Stimulated activated CD4-positive, alpha-beta T cell treated with anti-CD3 and anti-CD28 coated beads, Interleukin-2, amount 100 ng/mL, for 24 hours (primary cell): ENCODE measurements at regions not wholly inside any gene's neighbourhood (a gene's known extent, or its start where the extent isn't known, plus 50 kb on each side); places are given as distances from the start of the nearest gene placed in this dataset.

ENCODE experiments used
- DNase-seq, 2 donors: peaks; one replicate each; pipeline ENCODE4 v3.0.0-alpha.2; 2020

DNA sequence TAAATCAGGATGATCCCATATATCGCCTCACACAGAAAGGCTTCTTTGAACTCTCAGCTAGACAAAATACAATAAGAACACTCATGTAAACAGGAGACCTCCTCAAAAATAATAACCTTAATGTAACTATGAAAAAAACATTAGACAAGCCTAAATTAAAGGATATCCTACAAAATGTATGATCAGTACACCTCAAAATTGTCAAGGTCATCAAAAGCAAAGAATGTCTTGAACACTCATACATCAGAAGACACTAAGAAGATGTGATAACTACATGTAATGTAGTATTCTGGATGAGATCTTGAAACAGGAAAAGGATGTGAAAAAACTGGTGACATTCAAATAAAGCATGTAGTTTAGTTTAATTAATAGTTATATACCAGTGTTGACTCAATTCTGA, 616.8 kb upstream of the ZEB2 start:
- DNase-seq, result no peak

DNA sequence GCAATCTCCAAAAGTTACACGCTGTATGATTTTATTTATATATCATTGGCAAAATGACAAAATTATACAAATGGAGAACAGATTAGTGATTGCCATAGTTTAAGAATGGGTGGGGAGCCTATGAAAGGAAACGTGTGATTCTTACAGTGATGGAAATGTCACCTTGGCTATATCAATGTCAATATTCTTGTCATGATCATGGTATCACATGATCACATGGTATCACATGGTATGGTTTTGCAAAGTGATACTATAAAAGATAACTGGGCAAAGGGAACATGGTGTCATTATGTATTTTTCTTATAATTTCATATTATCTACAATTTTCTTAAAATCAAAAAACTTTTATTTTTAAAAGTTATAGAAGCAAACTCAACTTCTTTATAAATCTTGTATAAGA, 606.2 kb upstream of the ZEB2 start:
- DNase-seq, result no peak

DNA sequence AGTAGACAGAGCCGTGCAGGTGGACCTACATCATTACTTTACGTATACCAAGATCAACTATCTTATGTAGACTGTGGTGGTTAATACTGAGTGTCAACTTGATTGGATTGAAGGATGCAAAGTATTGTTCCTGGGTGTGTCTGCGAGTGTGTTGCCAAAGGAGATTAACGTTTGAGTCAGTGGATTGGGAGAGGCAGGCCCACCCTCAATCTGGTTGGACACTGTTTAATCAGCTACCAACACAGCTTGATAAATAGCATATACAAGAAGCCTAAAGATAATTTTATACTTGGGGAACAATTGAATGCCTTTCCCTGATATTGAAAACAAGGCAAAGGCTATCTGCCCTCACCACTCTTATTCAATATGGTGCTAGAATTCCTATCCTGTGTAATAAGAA, 604.2 kb upstream of the ZEB2 start:
- no peak for DNase-seq

DNA sequence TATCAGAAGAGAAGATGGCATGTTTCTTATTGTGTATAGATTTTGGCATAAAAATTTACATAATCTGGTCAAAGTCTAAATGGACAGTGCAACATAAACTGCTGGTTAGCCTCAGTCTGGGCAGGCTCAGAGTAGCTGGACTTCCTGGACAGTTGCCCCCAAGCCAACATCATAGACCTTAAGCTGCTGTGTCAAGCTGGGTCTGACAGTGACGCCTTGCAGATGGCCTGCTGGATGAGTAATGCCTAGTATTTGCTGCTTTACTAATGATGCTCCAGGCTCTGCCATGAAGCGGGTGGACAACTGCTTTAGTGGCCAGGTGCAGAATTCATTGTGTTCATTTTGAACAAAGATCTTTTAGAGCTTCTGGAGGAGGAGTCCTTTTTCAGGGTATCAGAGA, 603.7 kb upstream of the ZEB2 start:
- DNase-seq, result no peak

DNA sequence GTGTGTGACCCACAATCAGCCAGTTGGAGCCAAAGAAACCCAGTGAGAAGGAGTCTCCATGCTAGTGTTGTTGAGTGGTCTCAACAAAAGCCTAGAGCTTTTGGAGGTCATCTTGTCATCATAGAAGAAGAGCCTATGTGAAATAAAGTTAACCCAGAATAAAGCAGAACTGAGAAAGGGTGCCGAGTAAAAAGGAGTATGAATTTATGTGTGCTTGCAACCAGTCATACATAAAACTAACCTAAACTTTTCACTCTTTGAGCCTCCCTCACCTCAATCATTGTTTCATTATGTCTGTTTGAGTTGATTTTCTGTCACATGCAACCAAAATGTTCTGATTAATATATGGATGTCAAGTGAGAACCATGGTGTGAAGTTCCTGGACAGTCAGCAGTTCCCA, 599.3 kb upstream of the ZEB2 start:
- no peak for DNase-seq

DNA sequence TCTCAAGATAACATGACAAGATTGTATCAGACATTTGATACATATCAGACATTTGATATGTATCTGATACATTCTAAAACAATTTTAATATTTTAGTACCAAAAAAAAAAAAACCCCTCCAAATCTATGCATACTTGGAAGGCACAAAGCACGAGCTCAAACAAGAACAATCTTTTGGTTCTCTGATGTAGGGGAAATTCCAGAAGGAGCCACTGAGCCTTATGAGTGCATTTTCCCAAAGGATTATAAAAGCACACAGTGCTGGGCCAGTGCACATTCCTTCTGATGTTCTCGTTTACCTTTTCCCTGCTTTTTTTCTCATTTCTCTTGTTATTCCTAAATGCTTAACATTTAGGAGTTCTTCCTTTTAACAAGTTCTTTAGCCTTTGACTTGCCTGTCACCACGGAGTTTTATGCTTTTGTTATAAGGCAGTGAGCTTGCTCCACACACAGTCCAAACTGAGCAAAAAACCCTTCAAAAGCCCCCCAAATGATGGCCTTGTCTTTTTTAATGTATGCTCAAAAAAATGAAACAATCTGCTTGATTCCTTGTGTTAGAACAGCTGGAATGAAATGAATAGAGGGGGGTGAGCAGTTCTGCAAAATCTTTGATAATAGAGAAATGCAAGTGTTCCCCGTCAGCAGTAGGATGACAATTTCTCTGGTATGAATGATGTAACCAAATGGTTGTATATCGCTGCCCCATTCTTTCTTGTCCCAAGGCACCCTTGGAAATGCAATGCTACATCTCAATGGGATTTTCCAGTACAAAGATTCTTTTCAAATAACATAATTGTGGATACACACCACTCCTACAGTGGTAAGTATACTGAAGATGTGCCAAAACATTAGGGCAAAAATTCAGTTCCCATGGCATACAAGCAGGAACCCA, 597.2 kb upstream of the ZEB2 start:
- no peak for DNase-seq

DNA sequence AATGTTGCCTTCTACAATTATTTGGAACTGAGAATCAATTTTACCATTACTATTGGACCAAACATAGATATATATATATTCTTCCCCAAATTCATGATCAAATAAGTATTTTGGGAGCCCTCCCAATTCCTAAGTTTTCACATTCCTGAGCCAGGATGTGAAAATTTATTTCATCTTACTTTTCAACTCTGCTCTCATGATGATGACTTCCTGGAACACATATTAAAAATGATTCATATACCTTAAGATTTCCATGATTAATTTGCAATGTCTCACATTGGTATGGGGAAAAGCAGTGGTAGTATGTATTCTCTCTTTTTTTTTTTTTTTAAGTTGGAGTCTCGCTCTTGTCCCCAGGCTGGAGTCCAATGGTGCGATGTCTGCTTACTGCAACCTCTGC, 596.1 kb upstream of the ZEB2 start:
- no peak for DNase-seq

DNA sequence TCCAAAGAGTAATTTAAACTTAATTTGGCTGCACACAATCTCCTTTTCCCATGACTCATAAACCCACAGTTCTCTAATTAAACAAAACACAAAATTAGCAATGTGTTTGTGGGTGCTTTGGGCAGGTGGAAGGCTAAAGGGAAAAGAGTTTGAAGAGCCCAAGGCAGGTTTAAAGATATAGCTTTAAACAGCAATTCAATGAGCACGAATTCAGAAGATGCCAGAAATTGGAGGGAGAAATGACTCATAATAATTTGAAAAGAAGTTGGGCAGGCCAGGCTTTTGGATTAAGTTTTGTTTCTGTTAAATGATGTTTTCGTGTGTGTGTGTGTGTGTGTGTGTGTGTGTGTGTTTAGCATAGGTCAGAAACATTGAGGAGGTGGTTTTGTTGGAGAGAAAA, 594.8 kb upstream of the ZEB2 start:
- no peak for DNase-seq

DNA sequence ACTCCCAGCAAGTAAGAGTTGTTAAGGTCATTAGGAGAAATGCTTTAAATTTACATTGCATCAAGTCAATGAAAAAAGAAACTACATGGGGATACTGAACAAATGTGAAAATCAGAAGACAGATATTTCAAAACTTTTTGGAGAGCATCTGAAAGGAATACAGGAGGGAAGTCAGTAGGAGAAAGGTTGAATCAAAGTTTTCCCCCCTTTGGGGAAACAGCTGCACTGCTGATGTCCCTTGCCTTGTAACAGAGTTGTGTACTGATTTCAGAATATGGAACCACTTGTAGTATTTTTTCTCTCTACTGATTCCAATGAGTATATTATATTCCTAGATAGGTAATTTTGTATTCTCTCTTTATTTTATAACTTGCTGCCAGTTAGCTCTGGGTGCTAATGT, 592.5 kb upstream of the ZEB2 start:
- no peak for DNase-seq

DNA sequence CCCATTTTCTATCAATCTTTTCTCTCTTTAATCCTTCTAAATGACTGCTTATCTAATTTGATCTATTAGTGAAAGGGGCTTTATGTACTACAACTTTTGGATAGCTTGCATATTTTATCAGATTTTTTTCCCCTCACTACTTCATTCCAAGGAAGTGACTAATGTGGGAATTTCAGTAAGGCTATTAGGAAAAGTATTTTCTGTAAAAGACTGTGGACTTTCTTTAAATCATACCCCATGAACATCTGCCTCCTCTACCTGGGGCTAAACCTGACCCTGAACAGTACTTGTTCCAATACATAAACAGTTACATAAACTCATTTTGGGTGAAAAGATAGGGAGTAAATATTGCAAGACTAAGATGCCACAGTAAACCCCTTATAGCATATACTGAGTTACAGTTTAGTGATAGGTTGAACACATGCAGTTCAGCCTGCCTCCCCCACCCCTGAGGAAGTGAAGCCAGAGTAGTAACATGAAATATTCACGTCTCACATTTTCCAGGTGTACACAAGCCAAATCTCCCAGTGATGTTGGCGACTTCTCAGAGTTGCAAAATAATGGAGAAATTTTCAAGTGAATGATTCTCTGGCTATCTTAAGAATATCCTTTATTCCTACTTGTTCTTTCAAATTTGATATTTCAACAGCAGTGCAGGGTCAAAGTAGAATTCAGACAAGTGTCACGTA, 590.9 kb upstream of the ZEB2 start:
- DNase-seq, result no peak

DNA sequence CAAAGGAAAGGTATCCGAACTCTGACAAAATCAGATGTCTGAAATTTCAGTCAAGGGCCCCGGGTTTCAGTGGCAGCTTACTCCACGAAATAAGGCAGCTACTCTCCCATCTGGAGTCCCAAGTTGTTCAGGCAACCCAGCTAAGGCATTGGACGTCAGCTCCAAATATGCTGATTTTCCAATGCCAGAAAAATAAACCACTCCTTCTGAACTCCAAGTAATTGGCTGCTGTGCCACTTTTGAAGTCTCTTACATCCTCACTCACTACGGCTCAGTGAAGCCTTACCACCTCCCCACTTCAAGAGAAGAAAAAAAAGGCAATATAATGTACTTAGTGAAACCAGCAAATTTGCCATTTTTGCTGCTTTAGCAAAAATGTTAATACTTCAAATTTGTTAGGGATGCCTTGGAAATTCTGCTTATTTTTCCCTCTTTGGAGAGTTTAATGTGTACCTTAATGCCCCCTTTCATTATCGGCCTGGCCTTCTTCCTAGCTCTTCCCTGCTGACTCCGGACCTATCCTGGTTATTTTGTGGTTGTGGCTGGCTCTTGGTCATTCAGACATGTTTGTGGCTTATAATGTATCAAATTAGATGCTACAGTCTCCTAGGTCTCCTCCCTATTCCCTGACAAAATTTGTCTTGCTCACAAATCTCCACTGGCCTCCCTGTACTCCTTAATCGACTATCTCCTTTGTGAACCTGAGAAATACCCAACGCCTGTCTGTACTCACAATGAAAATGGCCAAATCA, 589.2 kb upstream of the ZEB2 start:
- no peak for DNase-seq

DNA sequence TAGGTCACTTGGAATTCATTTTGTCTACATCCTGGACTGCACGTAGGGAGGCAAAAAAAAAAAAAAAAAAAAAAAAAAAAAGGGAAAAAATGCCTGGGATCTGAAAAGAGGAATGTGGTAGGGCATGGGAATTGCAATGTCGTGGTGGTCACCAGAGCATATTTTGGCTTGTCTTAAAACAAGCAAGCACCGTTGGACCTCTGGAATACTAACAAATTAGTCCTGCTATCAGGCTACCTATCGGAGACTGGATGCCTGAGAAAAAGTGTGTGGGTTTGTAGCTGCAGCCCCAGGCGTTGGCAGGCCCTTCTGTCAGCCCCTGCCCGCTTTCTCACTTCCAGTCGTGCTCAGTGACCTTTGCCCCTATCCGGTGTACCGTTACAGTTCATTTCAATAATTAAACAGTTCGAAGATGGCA, 588.5 kb upstream of the ZEB2 start:
- no peak for DNase-seq

DNA sequence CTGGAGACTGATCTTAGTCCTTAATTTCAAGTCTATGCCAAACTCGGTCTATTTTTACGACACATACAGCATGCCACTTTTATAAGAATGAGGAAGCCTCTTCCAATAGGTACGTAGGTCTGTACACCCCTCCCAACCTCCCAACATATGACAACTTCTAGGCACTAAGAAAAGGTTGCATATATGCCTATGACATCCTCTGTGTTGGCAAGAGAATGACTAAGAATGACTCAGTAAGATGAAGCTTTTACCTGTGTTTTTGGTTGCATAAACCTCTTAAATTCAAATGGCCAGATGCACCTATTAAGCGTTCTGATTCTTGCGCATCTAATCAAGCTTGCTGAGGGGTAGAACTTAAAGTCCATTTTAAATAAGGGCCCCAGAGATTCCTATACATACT, 586.4 kb upstream of the ZEB2 start:
- DNase-seq, result no peak

DNA sequence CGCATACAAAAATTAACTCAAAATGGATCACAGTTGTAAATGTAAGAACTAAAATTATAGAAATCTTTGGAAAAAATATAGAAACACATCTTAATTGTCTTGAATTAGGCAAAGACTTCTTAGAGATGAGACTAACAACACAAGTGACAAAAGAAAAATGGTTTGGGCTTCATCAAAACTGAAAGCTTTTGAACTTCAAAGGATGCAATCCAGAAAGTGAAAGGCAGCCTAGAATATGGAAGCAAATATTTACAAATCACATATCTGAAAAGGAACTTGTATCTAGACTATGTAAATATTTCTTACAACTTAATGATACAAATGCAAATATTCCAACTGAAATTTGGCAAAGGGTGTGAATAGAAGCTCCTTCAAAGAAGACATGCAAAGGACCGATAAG, 582.8 kb upstream of the ZEB2 start:
- no peak for DNase-seq

DNA sequence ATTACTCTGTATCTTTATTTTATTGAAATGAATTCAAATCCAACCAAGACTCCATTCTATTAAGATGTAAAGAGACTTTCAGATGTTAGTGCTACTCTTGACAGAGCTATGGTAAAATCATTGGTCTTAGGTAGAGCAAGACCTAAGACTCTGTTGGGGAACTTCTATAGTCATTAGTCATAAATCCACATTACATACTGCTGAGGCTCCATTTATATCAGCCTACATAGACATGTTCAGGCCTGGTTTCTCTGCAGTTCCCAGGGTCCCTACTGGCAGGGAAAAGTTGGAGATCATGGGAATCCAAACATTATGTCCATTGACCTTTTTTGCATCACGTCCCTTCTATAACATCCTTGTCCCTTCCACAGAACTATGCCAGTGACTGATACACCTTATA, 580.4 kb upstream of the ZEB2 start:
- DNase-seq, result no peak

DNA sequence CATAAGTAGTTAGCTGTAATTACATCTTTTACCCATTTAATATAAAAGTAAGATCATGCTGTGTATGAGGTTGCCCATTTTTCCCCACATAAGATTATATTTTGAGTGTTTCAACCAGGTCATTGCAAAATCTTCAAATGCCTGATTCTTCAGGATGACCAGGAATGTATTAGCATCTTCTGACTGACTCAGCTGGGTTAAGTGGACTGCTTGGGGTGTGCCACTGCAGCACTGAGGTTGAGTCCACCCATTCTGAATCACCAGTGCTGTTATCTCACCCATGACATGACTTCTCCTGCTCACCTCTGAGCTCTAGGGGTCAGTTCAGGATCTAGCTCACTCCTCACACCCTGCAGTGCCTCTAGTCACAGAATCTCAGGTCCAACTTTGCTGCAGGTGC, 576.7 kb upstream of the ZEB2 start:
- no peak for DNase-seq

DNA sequence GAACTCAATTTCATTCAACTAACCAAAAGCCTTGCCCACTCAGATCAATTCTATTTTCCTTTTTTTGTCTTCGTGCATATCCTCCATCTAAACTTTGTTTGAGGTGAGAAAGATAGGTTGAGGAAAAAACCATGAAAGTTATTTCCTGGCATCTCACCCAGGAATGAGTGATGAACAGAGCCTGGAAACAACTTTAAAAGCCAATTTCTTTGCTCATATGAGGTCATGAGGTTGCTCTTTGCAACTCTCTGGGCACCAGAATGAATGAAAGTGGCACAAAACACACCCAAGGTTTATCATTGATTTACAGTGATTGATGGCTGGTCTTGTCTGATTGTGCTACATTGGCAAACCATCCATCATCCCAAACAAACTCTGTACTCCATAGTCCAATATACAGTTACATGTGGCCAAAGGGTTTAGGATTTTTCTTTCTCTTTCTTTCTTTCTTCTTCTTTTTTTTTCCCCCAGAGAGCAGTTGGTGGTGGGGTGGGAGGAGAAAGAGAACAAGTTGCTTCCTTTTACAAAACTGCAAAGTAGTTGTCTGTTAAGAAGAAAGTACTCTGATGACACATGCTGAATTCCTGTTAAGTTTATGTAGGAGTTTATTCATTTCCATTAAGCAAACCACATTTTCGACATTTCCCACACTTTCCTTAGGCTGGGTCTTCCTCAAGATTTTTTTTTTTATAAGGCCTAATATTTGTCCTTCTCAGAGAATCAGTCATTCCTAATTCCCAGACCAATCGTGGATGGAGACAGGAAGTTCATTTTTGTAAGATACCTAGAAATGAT, 575.9 kb upstream of the ZEB2 start:
- no peak for DNase-seq

DNA sequence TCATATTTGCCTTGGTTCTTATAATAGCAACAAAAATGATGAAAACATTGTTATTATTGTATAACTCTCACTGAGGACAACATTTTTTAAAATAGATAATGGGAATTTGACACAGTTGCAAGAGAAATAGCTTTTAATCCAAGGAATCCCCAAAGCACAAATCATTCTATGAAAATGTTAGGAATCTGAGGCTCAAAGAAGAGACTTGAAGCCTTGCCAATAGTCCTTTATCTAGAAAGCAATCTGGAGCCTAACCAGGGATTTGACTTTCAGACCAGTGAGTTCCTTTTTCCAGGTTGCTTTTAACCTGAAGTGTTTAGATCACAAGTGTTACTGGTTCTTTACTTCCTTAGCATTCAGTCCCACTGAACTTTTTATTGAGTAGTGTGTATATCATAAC, 574.5 kb upstream of the ZEB2 start:
- DNase-seq, result no peak

DNA sequence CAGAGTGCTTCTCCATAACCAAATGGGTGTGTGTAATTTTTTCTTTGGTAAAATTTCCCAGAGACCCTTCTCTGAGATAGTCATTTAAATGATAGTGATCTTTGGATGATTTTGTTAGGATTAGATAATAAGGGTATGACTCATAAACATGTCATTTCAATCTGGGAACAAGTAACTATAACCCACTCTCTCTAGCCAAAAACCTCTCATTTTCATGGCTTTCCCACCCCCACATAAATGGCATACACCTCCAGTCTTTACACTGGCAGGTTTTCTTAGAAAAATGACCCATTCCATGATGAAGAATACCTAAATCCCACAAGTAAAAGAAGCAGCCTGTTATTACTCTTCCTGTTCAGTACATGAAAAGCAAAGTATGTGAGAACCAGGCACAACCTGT, 572.0 kb upstream of the ZEB2 start:
- DNase-seq, result no peak

DNA sequence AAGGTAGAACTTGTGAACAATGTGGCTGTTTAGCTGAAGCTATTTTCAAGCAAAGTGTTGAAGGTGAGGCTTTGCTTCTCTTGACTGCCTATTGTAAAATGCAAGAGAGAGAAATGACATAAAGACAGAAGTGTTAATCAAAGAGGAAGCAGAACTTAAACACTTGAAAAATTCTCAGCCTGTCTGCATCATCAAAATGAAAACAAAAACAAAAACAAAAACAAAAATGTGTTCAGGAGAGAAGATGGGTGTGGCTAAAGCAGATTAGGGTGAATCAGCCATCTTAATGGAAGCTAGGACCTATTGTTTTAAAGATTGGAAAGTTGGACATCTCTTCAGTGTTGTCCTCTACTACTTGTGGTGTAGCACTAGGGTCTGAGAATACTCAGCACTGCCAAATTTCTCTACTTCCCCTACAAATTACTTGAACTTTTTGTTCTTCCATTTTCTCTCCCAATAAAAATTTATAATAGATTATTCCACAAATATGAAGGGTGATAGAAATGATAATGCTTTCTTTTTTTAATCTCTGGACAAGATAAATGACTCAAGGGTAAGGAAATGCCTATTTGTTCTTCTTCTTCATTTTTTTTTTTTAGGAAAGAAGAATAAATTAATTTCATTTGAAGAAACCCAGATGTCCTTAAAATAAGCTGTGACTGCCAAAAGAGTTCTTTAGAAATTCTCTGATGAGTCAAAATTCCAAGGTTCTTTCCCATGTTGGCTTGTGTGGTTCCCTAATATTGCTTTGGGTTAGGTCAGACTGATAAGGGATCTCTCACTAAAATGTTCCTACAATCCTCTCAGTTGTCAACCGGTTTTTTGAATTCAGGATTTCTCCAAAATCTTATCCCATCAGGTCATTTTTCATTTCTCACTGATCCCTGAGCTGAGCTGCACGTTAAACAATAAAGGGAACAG, 571.2 kb upstream of the ZEB2 start:
- no peak for DNase-seq

DNA sequence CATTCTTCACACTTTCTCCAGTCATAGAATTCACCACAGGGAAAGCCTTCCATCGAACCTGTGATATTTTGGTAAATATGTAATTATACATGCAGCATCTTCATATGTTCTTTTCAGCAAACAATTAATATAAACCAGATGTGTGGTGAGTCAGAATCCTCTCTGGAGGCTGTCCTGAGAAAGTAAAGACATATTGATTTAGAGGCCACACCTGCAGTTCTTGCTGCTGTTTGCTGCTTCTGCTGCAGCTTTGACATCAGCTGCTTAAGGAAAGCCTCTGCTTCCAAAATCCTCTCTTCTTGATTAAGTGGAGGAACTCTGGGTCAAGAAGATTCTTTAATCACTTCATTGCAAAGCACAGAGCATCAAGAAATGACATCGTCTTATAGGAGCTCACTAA, 568.8 kb upstream of the ZEB2 start:
- DNase-seq, result no peak

DNA sequence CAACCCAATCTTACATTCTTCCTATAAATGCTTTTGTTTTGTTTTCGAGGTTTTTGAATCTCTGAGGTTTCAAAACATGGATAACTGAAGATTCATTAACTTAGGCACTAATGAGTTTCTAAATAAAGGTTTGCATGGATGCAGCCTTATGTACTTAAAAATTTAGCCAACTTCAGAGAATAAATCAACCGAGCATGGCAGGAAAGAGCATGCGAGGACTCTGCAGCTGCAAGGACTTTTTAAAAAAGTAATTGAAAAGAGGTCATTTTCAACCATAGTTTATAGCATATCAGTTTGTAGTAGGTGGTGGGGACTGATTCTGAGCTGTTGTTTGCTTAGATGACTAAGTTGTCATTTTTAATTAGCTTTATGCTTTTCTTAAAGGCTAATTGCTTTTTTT, 567.0 kb upstream of the ZEB2 start:
- DNase-seq, result no peak
